OCI-LY1 (cell line): ENCODE measurements at regions not wholly inside any gene's neighbourhood (a gene's known extent, or its start where the extent isn't known, plus 50 kb on each side); places are given as distances from the start of the nearest gene placed in this dataset.

ENCODE experiments used
- H2AFZ ChIP-seq: fragments of 200-600 bp; sonication (generic), shearing (Covaris generic); 2 replicates; pipeline ENCODE4 v1.6.0; 2014; ENCODE audit warnings: antibody characterized with exemption, mild to moderate bottlenecking, low read length
- H3F3A ChIP-seq: fragments of 200-600 bp; sonication (generic), shearing (Covaris generic); 2 replicates; pipeline ENCODE4 v1.6.0; 2014; ENCODE audit warnings: mild to moderate bottlenecking, antibody characterized with exemption, low read length, moderate library complexity; ENCODE audit not compliant: insufficient read depth
- H3K27ac ChIP-seq: fragments of 200-600 bp; sonication (generic); 2 replicates; pipeline ENCODE4 v1.5.1; 2014; ENCODE audit warnings: low read length, mixed run types, mild to moderate bottlenecking, low read depth; ENCODE audit not compliant: poor library complexity, severe bottlenecking
- H3K27me3 ChIP-seq: fragments of 200-600 bp; sonication (generic); 2 replicates; pipeline ENCODE4 v1.6.0; 2014; ENCODE audit warnings: antibody characterized with exemption, mild to moderate bottlenecking, low read length, moderate library complexity; ENCODE audit not compliant: insufficient read depth
- H3K36me3 ChIP-seq: fragments of 200-600 bp; sonication (generic); 2 replicates; pipeline ENCODE4 v1.6.1; 2014; ENCODE audit warnings: mild to moderate bottlenecking, antibody characterized with exemption, low read length, moderate library complexity, mixed read lengths; ENCODE audit not compliant: insufficient read depth
- H3K4me1 ChIP-seq: fragments of 200-600 bp; sonication (generic); 2 replicates; pipeline ENCODE4 v1.5.1; 2014; ENCODE audit warnings: mild to moderate bottlenecking, low read length, moderate library complexity; ENCODE audit not compliant: insufficient read depth, severe bottlenecking
- H3K4me2 ChIP-seq: fragments of 200-600 bp; sonication (generic), shearing (Covaris generic); 2 replicates; pipeline ENCODE4 v1.6.1; 2014; ENCODE audit warnings: low read length
- H3K4me3 ChIP-seq: fragments of 200-600 bp; sonication (generic); 2 replicates; pipeline ENCODE4 v1.5.1; 2014; ENCODE audit warnings: low read length, low read depth, mild to moderate bottlenecking, mixed read lengths; ENCODE audit not compliant: poor library complexity, severe bottlenecking
- H3K79me2 ChIP-seq: fragments of 200-600 bp; shearing (Covaris generic); 2 replicates; pipeline ENCODE4 v1.6.1; 2016; ENCODE audit warnings: mixed run types, low read length, mixed read lengths; ENCODE audit not compliant: insufficient read depth
- H3K9ac ChIP-seq: fragments of 200-600 bp; sonication (generic), shearing (Covaris generic); 2 replicates; pipeline ENCODE4 v1.6.1; 2014; ENCODE audit warnings: mild to moderate bottlenecking, low read length, mixed read lengths
- H3K9me2 ChIP-seq: fragments of 200-600 bp; sonication (generic), shearing (Covaris generic); 2 replicates; pipeline ENCODE4 v1.6.1; 2014; ENCODE audit warnings: low read depth, mild to moderate bottlenecking, low read length, mixed read lengths
- H3K9me3 ChIP-seq: fragments of 200-600 bp; shearing (Covaris generic); 2 replicates; pipeline ENCODE4 v1.6.1; 2014; ENCODE audit warnings: low read length, mixed read lengths
- H4K20me1 ChIP-seq: fragments of 200-600 bp; sonication (generic), shearing (Covaris generic); 2 replicates; pipeline ENCODE4 v1.6.0; 2016; ENCODE audit warnings: mild to moderate bottlenecking, low read length; ENCODE audit not compliant: insufficient read depth
- EZH2 ChIP-seq: fragments of 200-600 bp; sonication (generic), shearing (Covaris generic); IDR thresholded peaks from 2 replicates; pipeline ENCODE4 v1.8.0; 2017; ENCODE audit warnings: borderline replicate concordance, mixed run types, mild to moderate bottlenecking, antibody characterized with exemption, low read length, moderate library complexity, mixed read lengths
- TF ChIP-seq, protein P1 (sequence below): fragments of 200-600 bp; sonication (generic), shearing (Covaris generic); IDR thresholded peaks from 2 replicates; pipeline ENCODE4 v1.5.1; 2017; ENCODE audit warnings: mild to moderate bottlenecking, antibody characterized with exemption, low read length, moderate library complexity, mixed read lengths

DNA sequence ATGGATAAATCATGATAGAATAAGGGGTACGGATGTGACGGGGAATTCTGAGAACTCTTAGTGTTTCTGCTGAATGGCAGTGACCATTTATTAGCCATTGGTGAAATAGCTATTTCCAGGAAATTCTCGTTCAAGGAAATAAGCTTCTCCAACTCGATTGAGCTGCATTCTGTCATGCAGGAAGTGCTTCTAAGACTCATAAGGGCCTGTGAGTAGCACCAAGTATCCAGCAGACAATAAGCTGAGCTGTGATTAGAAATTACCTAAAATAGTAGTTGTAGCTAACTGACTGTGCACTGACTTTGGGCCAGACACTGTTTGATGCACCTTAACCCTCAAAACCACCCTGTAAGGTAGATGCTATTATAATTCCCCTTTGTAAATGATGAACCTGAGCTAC lies 107.8 kb upstream of the IRX5 start:
- no peak overlapping the region for H3K4me3 ChIP-seq
- no peaks in the 10 kb centered on the region for H3K79me2 ChIP-seq
- H3K9me3 ChIP-seq: no peaks in the 10 kb centered on the region
- no peaks in the 10 kb centered on the region for H4K20me1 ChIP-seq
- no peaks in the 10 kb centered on the region for H3F3A ChIP-seq
- H3K9ac ChIP-seq: no peak overlapping the region
- no peaks in the 10 kb centered on the region for H3K27me3 ChIP-seq
- no peak overlapping the region for H3K4me2 ChIP-seq
- no peak for TF ChIP-seq EZH2
- TF ChIP-seq, protein P1, sequence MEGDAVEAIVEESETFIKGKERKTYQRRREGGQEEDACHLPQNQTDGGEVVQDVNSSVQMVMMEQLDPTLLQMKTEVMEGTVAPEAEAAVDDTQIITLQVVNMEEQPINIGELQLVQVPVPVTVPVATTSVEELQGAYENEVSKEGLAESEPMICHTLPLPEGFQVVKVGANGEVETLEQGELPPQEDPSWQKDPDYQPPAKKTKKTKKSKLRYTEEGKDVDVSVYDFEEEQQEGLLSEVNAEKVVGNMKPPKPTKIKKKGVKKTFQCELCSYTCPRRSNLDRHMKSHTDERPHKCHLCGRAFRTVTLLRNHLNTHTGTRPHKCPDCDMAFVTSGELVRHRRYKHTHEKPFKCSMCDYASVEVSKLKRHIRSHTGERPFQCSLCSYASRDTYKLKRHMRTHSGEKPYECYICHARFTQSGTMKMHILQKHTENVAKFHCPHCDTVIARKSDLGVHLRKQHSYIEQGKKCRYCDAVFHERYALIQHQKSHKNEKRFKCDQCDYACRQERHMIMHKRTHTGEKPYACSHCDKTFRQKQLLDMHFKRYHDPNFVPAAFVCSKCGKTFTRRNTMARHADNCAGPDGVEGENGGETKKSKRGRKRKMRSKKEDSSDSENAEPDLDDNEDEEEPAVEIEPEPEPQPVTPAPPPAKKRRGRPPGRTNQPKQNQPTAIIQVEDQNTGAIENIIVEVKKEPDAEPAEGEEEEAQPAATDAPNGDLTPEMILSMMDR: no peak
- no peaks in the 10 kb centered on the region for H3K9me2 ChIP-seq
- H3K4me1 ChIP-seq: no peaks in the 10 kb centered on the region
- H3K36me3 ChIP-seq: no peaks in the 10 kb centered on the region
- H2AFZ ChIP-seq: no peak overlapping the region
- no peak overlapping the region for H3K27ac ChIP-seq

DNA sequence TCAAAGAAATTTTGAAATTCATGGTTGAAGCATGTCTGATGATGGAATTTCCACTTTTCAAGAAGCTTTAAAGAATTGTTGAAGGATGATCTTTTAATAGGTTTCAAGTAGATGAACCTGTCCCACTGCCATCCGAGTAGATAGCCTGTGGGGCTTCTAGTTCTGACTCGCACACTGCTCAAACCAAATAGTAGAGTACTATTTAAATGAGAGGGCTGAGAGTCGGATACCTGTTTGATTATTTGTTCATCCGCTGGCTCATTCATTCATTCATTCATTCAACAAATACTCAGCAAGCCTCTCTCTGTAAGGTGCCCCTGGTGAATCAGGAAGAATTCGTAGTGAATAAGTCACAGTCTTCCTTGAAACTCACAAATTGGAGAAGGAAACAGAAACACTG lies 108.2 kb upstream of the IRX5 start:
- H3K4me3 ChIP-seq: no peak overlapping the region
- no peak overlapping the region for H2AFZ ChIP-seq
- H3K36me3 ChIP-seq: no peaks in the 10 kb centered on the region
- H3K9me2 ChIP-seq: no peaks in the 10 kb centered on the region
- no peaks in the 10 kb centered on the region for H3K27me3 ChIP-seq
- H3K27ac ChIP-seq: no peak overlapping the region
- H3K4me2 ChIP-seq: no peak overlapping the region
- H3K4me1 ChIP-seq: no peaks in the 10 kb centered on the region
- H3F3A ChIP-seq: no peaks in the 10 kb centered on the region
- H3K79me2 ChIP-seq: no peaks in the 10 kb centered on the region
- no peaks in the 10 kb centered on the region for H3K9me3 ChIP-seq
- no peak overlapping the region for H3K9ac ChIP-seq
- no peaks in the 10 kb centered on the region for H4K20me1 ChIP-seq
- no peak for TF ChIP-seq EZH2
- TF ChIP-seq, protein P1: no peak

DNA sequence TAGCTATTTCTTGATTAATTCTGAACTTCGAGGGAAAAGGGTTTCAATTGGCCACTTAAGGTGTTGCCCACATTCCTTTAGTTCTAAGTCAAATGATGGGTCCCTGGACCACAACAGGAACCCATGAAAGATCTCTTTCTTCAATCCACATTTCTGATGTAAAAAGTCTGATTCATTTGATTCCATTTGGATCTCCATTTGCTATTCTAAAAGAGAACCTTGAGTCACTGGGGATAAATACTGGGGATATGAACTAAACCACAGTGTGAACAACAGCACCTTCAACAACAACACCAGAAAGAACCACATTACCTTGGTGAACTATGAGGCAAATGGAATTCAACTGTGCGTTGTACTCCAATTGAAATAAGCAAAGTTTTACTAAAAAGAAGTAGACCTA lies 108.9 kb upstream of the IRX5 start:
- H3K4me1 ChIP-seq: no peaks in the 10 kb centered on the region
- no peak overlapping the region for H3K27ac ChIP-seq
- no peak for TF ChIP-seq EZH2
- TF ChIP-seq, protein P1: no peak
- H3K27me3 ChIP-seq: no peaks in the 10 kb centered on the region
- no peaks in the 10 kb centered on the region for H3K9me3 ChIP-seq
- H3K9ac ChIP-seq: no peak overlapping the region
- no peaks in the 10 kb centered on the region for H3F3A ChIP-seq
- H3K4me3 ChIP-seq: no peak overlapping the region
- H3K4me2 ChIP-seq: no peak overlapping the region
- no peak overlapping the region for H2AFZ ChIP-seq
- no peaks in the 10 kb centered on the region for H3K9me2 ChIP-seq
- no peaks in the 10 kb centered on the region for H4K20me1 ChIP-seq
- no peaks in the 10 kb centered on the region for H3K79me2 ChIP-seq
- no peaks in the 10 kb centered on the region for H3K36me3 ChIP-seq
